HG03280 (cell line): ENCODE measurements at regions not wholly inside any gene's neighbourhood (a gene's known extent, or its start where the extent isn't known, plus 50 kb on each side); places are given as distances from the start of the nearest gene placed in this dataset.

Experiments used
- ATAC-seq: cut with Tn5 transposase; IDR thresholded peaks from one replicate; pipeline ENCODE4 v1.9.1; 2021; ENCODE audit warnings: mild to moderate bottlenecking, moderate library complexity; ENCODE audit not compliant: unreplicated experiment

- no peak for ATAC-seq
These were observed 241.1 kb upstream of the GADL1 start for GRCh38 chr3:31135546-31135945.

GRCh38 chr3:31137718-31138465 lies 243.4 kb upstream of the GADL1 start:
- no peak for ATAC-seq

DNA sequence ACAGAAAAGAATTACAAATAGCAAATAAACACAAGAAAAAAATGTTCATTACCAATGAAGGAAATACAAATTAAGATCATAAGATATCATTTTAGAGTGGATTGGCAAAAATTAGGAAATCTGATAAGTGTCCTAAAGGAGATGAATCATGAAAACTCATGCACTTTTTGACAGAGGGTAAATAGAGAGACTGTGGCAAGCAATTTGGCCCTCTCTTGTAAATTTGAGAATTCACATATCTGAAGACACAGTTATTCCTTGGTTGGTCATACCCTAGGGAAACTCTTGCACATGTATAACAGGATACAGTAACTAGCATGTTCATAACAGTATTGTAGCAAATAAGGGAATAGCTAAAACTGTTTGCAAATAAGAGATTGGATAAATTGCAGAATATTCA lies 246.0 kb upstream of the GADL1 start:
- no peak for ATAC-seq

DNA sequence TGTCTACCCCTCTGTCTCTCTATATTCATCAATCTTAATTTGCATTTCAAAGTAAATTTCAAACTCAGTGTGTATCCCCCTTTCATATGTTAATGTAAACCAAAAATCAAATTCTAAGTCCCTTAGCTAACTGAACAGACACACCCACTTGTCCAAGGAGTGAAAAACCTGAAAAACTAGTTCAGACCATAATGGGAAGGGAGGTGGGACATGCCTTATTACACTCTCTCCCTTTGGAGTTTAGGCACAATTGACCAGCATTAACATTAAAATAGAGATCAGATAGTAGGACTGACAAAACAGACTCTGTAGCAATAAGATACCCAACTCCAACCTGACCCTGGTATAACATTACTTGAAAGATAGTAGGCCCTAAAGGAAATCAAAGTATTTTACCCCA lies 247.7 kb upstream of the GADL1 start:
- ATAC-seq: no peak

DNA sequence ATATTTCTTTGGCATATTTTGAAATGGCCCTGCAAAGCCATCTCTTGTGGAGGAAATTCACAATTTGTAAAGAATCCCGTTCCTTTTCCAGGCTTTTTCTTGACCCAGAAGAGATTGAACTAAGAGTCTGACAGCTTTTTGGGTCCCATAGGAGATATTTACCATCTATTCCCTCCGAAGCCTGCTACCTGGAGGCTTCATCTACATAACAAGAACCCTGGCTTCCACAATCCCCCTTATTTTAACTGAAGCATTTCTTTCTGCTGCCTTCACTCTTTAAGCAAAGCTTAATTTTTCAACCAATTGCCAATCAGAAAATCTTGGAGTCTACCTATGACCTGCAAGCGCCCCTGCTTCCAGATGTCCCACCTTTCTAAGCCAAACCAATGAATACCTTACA lies 248.1 kb upstream of the GADL1 start:
- no peak for ATAC-seq

DNA sequence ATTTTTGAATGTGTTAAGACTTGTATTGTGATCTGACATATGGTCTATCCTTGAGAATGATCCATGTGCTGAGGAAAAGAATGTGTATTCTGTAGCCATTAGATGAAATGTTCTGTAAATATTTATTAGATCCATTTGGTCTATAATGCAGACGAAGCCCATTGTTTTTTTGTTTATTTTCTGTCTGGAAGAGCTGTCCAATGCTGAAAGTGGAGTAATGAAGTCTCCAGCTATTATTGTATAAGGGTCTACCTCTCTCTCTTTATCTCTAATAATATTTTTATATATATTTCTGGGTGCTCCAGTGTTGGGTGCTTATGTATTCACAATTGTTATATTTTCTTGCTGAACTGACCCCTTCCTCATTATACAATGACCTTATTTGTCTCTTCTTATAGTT lies 250.6 kb upstream of the GADL1 start:
- no peak for ATAC-seq

- ATAC-seq: no peak
These were observed 253.1 kb upstream of the GADL1 start for GRCh38 chr3:31147550-31147949.

GRCh38 chr3:31157047-31157694 lies 262.7 kb upstream of the GADL1 start:
- no peak for ATAC-seq

DNA sequence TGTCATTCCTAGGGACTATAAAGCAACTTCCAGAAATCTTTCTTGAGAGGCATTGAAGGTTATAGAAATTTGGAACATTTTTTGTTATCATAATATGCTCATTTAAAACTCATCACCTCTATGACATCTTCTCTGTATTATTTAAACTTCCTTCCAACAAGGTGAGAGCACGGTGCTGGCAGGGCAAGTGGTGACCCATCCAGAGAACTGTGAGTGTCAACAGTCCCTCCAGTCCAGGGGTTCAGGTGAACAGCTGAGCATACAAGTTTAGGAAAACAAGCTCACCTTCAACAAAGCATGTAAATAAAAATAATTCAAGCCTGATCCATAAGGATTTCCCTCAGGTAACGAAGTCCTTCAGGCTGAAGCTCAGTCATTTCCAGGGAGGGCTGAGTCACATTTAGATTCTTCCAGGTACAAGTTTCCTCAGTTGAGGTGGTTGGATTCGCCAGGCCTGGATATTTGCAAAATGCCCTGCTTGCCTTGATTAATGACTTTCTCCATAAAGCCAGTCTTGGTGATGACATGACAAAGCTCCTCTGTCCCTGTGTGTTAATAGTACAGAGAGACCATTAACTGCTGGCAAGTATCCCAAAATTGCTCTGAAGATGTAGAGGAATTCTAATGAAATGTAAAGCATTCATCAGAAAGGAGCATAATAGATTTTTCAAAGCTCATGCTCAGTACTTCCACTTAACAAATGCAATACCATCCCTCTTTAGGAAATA lies 263.6 kb upstream of the GADL1 start:
- ATAC-seq: no peak

GRCh38 chr3:31159331-31160039 lies 265.0 kb upstream of the GADL1 start:
- ATAC-seq: no peak

- no peak for ATAC-seq
These were observed 267.4 kb upstream of the GADL1 start for GRCh38 chr3:31161889-31162288.

DNA sequence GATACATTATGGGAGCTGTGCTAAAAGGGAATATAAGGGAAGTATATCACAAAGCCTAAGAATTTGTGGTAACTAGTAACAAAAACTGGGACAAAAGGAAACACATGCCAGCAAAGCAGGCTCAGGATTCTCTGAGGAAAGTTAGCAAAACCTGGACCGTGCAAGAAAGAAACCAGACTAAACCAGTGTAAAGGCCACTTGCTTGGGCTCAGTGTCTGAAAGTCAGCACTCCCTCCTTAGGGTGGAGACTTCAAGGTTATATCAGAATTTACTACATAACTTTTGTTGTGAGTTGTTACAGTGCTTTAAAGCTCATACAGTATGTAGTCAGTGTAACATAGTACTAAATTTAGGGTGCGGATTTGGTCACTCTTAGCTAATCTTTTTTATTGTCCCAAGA lies 269.9 kb upstream of the GADL1 start:
- ATAC-seq: no peak

DNA sequence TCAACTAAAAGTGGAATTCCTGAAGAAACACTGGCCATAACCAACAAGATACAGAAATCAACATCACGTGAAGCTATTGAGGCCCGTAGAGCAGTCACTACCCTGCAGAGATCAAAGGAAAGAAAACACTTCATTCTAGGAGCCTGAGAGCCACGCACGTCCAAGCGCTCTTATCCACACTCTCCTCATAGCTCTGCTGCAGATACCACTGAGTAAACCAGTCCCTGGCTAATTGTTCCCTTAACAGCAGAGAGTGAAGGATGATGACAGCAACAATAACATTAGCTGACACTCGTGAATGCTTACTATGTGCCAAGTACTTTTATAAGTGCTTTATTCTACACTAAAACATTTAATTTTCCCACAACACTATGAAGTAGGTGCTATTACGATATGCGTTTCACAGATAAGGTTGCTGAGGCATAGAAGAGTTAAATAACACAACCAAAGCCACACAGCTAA lies 271.0 kb upstream of the GADL1 start:
- no peak for ATAC-seq

DNA sequence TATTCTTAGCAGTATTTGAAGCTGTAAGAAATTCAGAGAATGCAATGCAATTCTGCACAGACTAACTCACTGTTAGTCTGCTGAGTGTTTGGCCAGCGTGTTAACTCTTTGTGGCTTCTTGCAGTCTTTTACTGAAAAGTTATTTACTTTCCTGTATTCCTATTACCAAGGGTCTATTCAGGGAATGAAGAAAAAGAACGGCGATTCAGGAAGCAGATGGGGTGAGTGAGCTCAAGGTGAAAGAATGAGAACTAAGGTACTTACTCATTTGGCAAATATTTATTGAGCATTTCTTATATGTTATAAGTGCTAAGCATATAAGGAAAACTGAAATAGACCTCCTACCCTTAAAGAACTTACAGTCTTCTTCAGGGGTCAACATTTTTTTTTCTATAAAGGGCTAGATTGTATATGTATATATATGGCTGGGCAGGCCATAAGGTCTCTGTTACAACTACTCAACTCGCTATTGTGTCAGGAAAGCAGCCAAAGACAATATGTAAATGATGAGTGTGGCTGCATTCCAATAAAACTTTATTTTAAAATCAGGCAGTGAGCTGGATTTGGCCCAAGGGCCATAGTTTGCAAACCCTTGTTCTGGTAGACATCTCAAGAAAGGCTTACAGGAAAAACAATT lies 271.9 kb upstream of the GADL1 start:
- ATAC-seq: no peak

DNA sequence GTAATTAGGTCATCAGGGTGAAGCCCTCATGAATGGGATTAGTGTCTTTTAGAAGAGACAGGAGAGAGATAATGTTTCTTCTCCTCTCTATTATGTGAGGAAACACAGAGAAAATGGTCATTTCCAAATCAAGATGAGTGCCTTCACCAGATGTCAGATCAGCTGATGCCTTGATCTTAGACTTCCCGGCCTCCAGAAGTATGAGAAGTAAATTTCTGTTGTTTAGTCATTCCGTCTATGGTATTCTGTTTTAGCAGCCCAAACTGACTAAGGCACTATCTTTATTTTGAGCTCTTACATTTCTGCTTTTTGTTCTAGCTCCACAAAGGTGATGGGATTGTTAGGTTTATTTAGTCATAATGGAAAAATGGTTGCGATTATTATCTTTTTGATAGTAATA lies 273.2 kb upstream of the GADL1 start:
- ATAC-seq: no peak

GRCh38 chr3:31170932-31171670 lies 276.6 kb upstream of the GADL1 start:
- ATAC-seq: no peak

DNA sequence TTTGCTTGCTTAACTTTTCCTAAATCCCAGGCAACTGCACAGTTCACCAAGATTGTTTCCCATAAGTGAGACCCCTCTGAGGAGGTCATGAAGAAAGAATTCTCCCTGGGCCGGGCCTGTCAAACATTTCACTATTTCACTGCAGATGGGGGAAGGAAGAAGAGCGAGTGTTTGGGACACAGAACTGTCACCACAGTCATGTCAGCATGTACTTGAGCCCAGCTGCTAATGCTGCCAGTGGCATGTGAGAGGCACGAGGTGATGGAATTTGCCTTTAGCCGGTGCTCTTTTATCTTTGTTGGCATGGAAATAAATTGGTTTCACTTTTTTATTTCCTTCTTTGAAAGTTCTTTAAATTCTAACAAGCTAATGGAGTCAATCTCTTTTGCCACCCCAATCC lies 277.9 kb upstream of the GADL1 start:
- ATAC-seq: no peak

GRCh38 chr3:31173118-31173718 lies 278.8 kb upstream of the GADL1 start:
- no peak for ATAC-seq

- ATAC-seq: no peak
These were observed 279.6 kb upstream of the GADL1 start for GRCh38 chr3:31174079-31174478.

DNA sequence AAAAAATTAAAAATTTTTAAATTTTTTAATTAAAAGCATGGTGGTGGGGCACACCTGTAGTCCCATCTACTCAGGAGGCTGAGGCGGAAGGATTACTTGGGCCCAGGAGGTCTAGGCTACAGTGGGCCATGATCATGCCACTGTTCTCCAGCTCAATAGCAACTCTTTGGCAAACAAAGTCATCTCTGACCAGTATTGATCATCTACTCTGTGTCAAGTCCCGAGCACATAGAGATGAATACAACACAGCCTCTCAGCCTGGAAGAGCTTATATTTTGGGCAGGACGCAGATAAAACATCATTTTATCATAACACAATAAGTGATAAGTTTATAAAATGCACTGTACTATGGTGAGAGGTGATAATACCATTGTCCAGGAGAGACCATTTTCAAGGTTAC lies 281.6 kb upstream of the GADL1 start:
- no peak for ATAC-seq
